HCT116 (cell line): ENCODE measurements at regions not wholly inside any gene's neighbourhood (a gene's known extent, or its start where the extent isn't known, plus 50 kb on each side); places are given as distances from the start of the nearest gene placed in this dataset.

Source experiments
- ATAC-seq: fragments of 200-7000 bp; cut with Tn5 transposase; 2 replicates; pipeline ENCODE4 v1.9.1; 2020; ENCODE audit warnings: mild to moderate bottlenecking, moderate library complexity
- BruUV-seq: library from RNA; stranded (reverse); fragments of 400-500 nt; replicated peaks from 2 replicates; lab custom pipeline; 2021; lab: Mats Ljungman, UMichigan
- CTCF ChIA-PET: fragments of 300-600 bp; sonication (Branson Sonifier 250); formaldehyde crosslinking; loops from one replicate; lab custom pipeline; 2021; ENCODE audit warnings: antibody characterized with exemption; lab: Charles Lee
- POLR2A ChIA-PET: fragments of 300-600, 350-600 bp; sonication (Branson Sonifier 250); formaldehyde crosslinking; loops from one replicate; lab custom pipeline; 2021; ENCODE audit warnings: antibody characterized with exemption; lab: Charles Lee
- RAD21 ChIA-PET, 2 experiments: fragments of 300-600 bp; sonication (Branson Sonifier 250); formaldehyde crosslinking; loops; one replicate each; lab custom pipeline; 2023; ENCODE audit warnings: low total read pairs in 2 of 2; ENCODE audit not compliant: uncharacterized antibody in 2 of 2, unreplicated experiment in 2 of 2, low non-redundant PET in 1 of 2; lab: Charles Lee
- DNase-seq: peaks from one replicate; pipeline ENCODE4 v3.0.0-alpha.2; 2010; ENCODE audit warnings: low read depth, low spot score
- H2AFZ ChIP-seq: fragments of 200-600 bp; shearing (Covaris generic), sonication (generic); 2 replicates; pipeline ENCODE4 v1.6.1; 2017; ENCODE audit warnings: low read depth, mixed run types, mixed read lengths, antibody characterized with exemption, low read length; ENCODE audit not compliant: poor library complexity, severe bottlenecking
- H3K27ac ChIP-seq: 2 replicates; pipeline ENCODE4 v1.5.1; 2012; ENCODE audit warnings: low read depth, low read length
- H3K27me3 ChIP-seq: fragments of 200-600 bp; sonication (generic); 2 replicates; pipeline ENCODE4 v1.6.1; 2016; ENCODE audit warnings: mixed run types, low read length, mixed read lengths; ENCODE audit not compliant: insufficient read depth
- H3K36me3 ChIP-seq, 2 experiments: fragments of 200-500 bp in 1 of 2; fragments of 200-600 bp in 1 of 2; sonication (Bioruptor generic) in 1 of 2; sonication (generic) in 1 of 2; 2 replicates each; pipeline versions ENCODE4 v1.5.1 to v1.6.1; 2014 to 2016; ENCODE audit warnings: low read length in 2 of 2, inconsistent platforms in 1 of 2, mixed read lengths in 1 of 2, mixed run types in 1 of 2; ENCODE audit not compliant: insufficient read depth in 2 of 2, control insufficient read depth in 1 of 2
- H3K4me1 ChIP-seq, 2 experiments: fragments of 200-600 bp in 1 of 2; sonication (generic) in 1 of 2; 2 replicates each; pipeline versions ENCODE4 v1.5.1 to v1.6.1; 2012 to 2017; ENCODE audit warnings: low read length in 2 of 2, inconsistent platforms in 1 of 2, mild to moderate bottlenecking in 1 of 2, mixed read lengths in 1 of 2, mixed run types in 1 of 2, moderate library complexity in 1 of 2; ENCODE audit not compliant: insufficient read depth in 2 of 2, control insufficient read depth in 1 of 2
- H3K4me2 ChIP-seq: fragments of 200-600 bp; sonication (generic); 2 replicates; pipeline ENCODE4 v1.6.1; 2017; ENCODE audit warnings: mixed run types, low read length, mixed read lengths
- H3K4me3 ChIP-seq, 2 experiments: fragments of 200-600 bp in 1 of 2; sonication (generic) in 1 of 2; replicated peaks in 1 of 2; 2 replicates each; pipeline ENCODE4 v1.5.1; 2011 to 2016; ENCODE audit warnings: low read length in 2 of 2, control low read depth in 1 of 2, low read depth in 1 of 2, mild to moderate bottlenecking in 1 of 2, mixed read lengths in 1 of 2, mixed run types in 1 of 2
- H3K79me2 ChIP-seq: fragments of 200-600 bp; sonication (generic); 2 replicates; pipeline ENCODE4 v1.6.1; 2017; ENCODE audit warnings: mild to moderate bottlenecking, mixed run types, low read length, moderate library complexity, mixed read lengths; ENCODE audit not compliant: insufficient read depth
- H3K9ac ChIP-seq: fragments of 200-600 bp; sonication (generic); 2 replicates; pipeline ENCODE4 v1.6.1; 2016; ENCODE audit warnings: low read length, mixed read lengths
- H3K9me2 ChIP-seq: fragments of 200-600 bp; sonication (generic), shearing (Covaris generic); 2 replicates; pipeline ENCODE4 v1.6.1; 2017; ENCODE audit warnings: mixed run types, mild to moderate bottlenecking, moderate library complexity; ENCODE audit not compliant: insufficient read depth
- H3K9me3 ChIP-seq, 2 experiments: fragments of 200-500 bp in 1 of 2; fragments of 200-600 bp in 1 of 2; sonication (Bioruptor generic) in 1 of 2; sonication (generic) in 1 of 2; 2 replicates each; pipeline ENCODE4 v1.6.1; 2014 to 2017; ENCODE audit warnings: low read length in 2 of 2, mixed read lengths in 2 of 2, inconsistent platforms in 1 of 2, low read depth in 1 of 2, mild to moderate bottlenecking in 1 of 2, mixed run types in 1 of 2, moderate library complexity in 1 of 2; ENCODE audit not compliant: control insufficient read depth in 1 of 2, insufficient read depth in 1 of 2
- H4K20me1 ChIP-seq: fragments of 200-600 bp; sonication (generic), shearing (Covaris generic); 2 replicates; pipeline ENCODE4 v1.6.1; 2017; ENCODE audit warnings: mixed run types, mild to moderate bottlenecking, moderate library complexity; ENCODE audit not compliant: insufficient read depth
- EZH2 ChIP-seq: fragments of 200-600 bp; sonication (generic); IDR thresholded peaks from 2 replicates; pipeline ENCODE4 v1.6.1; 2017; ENCODE audit warnings: antibody characterized with exemption, mixed run types
- FOSL1 ChIP-seq: IDR thresholded peaks from 2 replicates; pipeline ENCODE4 v1.6.1; 2012; ENCODE audit warnings: low read depth
- JUND ChIP-seq: IDR thresholded peaks from 2 replicates; pipeline ENCODE4 v1.6.1; 2012
- MAX ChIP-seq: IDR thresholded peaks from 2 replicates; pipeline ENCODE4 v1.6.1; 2012
- POLR2A ChIP-seq: IDR thresholded peaks from 2 replicates; pipeline ENCODE4 v1.7.0; 2011; ENCODE audit warnings: borderline replicate concordance; ENCODE audit not compliant: insufficient read depth, insufficient read length; ENCODE audit errors: extremely low read depth
- SIN3A ChIP-seq: IDR thresholded peaks from 2 replicates; pipeline ENCODE4 v1.6.1; 2012; ENCODE audit warnings: low read depth
- SP1 ChIP-seq: IDR thresholded peaks from 2 replicates; pipeline ENCODE4 v1.6.1; 2012; ENCODE audit warnings: low read depth
- SRF ChIP-seq: IDR thresholded peaks from 2 replicates; pipeline ENCODE4 v1.6.1; 2012; ENCODE audit warnings: low read depth
- TCF7L2 ChIP-seq: IDR thresholded peaks from 2 replicates; pipeline ENCODE4 v1.7.0; 2011; ENCODE audit warnings: borderline replicate concordance, inconsistent platforms; ENCODE audit not compliant: insufficient read depth, insufficient read length; ENCODE audit errors: extremely low read depth
- YY1 ChIP-seq: IDR thresholded peaks from 2 replicates; pipeline ENCODE4 v1.6.1; 2011; ENCODE audit warnings: low read length, low read depth, moderate library complexity, mild to moderate bottlenecking; ENCODE audit not compliant: insufficient replicate concordance; ENCODE audit errors: extremely low read depth
- ZFX ChIP-seq: fragments of 450-650 bp; IDR thresholded peaks from 2 replicates; pipeline ENCODE4 v1.6.1; 2017
- ZNF274 ChIP-seq: fragments of 200-500 bp; sonication (Bioruptor generic); IDR thresholded peaks from 2 replicates; pipeline ENCODE4 v1.6.1; 2014; ENCODE audit warnings: mild to moderate bottlenecking, low read depth, low read length, inconsistent platforms
- intact Hi-C: fragments of 100-400 bp; cut with micrococcal nuclease; formaldehyde crosslinking; loops from 2 replicates; pipeline ENCODE4 v1.10.0; 2022
- TF ChIP-seq, protein P1 (sequence below): IDR thresholded peaks from 2 replicates; pipeline ENCODE4 v1.6.1; 2011; ENCODE audit warnings: mild to moderate bottlenecking, low read length, moderate library complexity; ENCODE audit not compliant: insufficient replicate concordance; ENCODE audit errors: extremely low read depth
- TF ChIP-seq, protein P2 (sequence below), 3 experiments: fragments of 200-600 bp in 1 of 3; sonication (generic) in 1 of 3; IDR thresholded peaks in 2 of 3; conservative IDR thresholded peaks in 1 of 3; 2 replicates each; pipeline ENCODE4 v1.5.1; 2012 to 2017; ENCODE audit warnings: low read depth in 2 of 3, low read length in 2 of 3, antibody characterized with exemption in 1 of 3, borderline replicate concordance in 1 of 3, control low read depth in 1 of 3, mild to moderate bottlenecking in 1 of 3, mixed read lengths in 1 of 3, mixed run types in 1 of 3, moderate library complexity in 1 of 3; ENCODE audit not compliant: insufficient read depth in 1 of 3

DNA sequence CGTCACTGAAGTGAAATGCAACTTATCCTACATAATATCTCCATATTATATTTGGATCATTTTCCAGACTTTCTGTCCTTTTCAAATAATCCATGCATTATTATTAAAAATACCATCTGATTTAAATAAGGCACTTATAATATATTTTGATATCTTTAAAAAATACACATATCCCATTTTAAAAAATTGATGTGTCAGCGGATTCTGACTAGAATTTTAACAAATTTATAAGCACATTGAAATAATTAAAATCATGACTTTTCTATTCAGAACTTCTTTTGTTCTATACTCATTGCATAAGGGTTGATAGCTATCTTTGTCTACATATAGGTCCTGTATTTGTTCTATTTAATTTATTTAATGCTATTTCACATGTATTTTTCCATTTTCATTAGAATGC lies 199.0 kb upstream of the DSEL start (continued):
- TF ChIP-seq, protein P1, sequence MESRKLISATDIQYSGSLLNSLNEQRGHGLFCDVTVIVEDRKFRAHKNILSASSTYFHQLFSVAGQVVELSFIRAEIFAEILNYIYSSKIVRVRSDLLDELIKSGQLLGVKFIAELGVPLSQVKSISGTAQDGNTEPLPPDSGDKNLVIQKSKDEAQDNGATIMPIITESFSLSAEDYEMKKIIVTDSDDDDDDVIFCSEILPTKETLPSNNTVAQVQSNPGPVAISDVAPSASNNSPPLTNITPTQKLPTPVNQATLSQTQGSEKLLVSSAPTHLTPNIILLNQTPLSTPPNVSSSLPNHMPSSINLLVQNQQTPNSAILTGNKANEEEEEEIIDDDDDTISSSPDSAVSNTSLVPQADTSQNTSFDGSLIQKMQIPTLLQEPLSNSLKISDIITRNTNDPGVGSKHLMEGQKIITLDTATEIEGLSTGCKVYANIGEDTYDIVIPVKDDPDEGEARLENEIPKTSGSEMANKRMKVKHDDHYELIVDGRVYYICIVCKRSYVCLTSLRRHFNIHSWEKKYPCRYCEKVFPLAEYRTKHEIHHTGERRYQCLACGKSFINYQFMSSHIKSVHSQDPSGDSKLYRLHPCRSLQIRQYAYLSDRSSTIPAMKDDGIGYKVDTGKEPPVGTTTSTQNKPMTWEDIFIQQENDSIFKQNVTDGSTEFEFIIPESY = no peak
- no peak for TF ChIP-seq YY1
- no peak for TF ChIP-seq ZFX
- TF ChIP-seq SRF = no peak
- TF ChIP-seq SIN3A = no peak
- no peak for TF ChIP-seq JUND

DNA sequence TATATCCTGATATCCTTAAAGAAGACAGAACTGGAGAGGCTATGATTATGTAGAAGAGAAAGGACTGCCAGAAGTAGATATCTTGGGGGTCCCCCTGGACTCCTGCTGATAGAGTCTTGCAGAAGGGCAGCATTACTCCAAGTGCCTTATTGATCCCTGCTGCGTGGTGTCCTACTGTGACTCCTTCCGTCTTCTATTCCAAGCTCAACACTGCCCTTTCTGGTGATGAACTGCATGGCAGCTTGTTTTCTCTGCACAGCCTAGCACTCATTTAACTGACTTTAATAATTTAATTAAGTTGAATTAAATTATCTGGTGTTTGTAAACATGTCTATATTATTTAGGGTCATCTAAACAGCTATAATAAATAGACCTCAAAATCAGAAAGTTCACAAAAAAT lies 194.1 kb upstream of the DSEL start:
- RAD21 ChIA-PET = no interaction called here
- no peak for DNase-seq
- CTCF ChIA-PET = no interaction called here
- no peaks in the 10 kb centered on the region for H3K27me3 ChIP-seq
- H3K9ac ChIP-seq = no peak overlapping the region
- no peaks in the 10 kb centered on the region; the same call in 1 of the 2 replicates for H4K20me1 ChIP-seq
- H2AFZ ChIP-seq = no peak overlapping the region
- TF ChIP-seq SP1 (no peak), JUND (no peak)
- TF ChIP-seq, all 23 proteins: peak for 0
- no peak overlapping the region for H3K4me3 ChIP-seq
- no peak for ATAC-seq
- H3K36me3 ChIP-seq = no peaks in the 10 kb centered on the region
- no peak overlapping the region for H3K27ac ChIP-seq
- intact Hi-C loops = no loop called here
- H3K4me1 ChIP-seq = no peaks in the 10 kb centered on the region
- no peaks in the 10 kb centered on the region for H3K79me2 ChIP-seq
- no peak overlapping the region for H3K4me2 ChIP-seq
- H3K9me3 ChIP-seq = peaks cover 15 to 23% of the 10 kb centered on the region in 2 experiments; a peak in 2 of 4 replicates
- POLR2A ChIA-PET = no interaction called here
- BruUV-seq = no TSS peak
- no peaks in the 10 kb centered on the region for H3K9me2 ChIP-seq

- ATAC-seq = no peak
- no TSS peak for BruUV-seq
- DNase-seq = no peak
- no peak for TF ChIP-seq FOSL1
- no peak for TF ChIP-seq ZNF274
- TF ChIP-seq POLR2A = no peak
- TF ChIP-seq JUND = no peak
- TF ChIP-seq, protein P1 = no peak
- TF ChIP-seq, protein P2, sequence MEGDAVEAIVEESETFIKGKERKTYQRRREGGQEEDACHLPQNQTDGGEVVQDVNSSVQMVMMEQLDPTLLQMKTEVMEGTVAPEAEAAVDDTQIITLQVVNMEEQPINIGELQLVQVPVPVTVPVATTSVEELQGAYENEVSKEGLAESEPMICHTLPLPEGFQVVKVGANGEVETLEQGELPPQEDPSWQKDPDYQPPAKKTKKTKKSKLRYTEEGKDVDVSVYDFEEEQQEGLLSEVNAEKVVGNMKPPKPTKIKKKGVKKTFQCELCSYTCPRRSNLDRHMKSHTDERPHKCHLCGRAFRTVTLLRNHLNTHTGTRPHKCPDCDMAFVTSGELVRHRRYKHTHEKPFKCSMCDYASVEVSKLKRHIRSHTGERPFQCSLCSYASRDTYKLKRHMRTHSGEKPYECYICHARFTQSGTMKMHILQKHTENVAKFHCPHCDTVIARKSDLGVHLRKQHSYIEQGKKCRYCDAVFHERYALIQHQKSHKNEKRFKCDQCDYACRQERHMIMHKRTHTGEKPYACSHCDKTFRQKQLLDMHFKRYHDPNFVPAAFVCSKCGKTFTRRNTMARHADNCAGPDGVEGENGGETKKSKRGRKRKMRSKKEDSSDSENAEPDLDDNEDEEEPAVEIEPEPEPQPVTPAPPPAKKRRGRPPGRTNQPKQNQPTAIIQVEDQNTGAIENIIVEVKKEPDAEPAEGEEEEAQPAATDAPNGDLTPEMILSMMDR (IDR thresholded peaks at IDR 0.05 in 2 of 3, conservative IDR thresholded peaks at IDR 0.05 in 1 of 3; ENCODE audit: borderline replicate concordance in 1 of 3, insufficient read depth in 1 of 3, low read depth in 2 of 3, low read length in 2 of 3) = no peak
- no peak for TF ChIP-seq EZH2
- TF ChIP-seq MAX = no peak
- TF ChIP-seq TCF7L2 = no peak
Measured at GRCh38 chr18:67705748-67706147, 189.2 kb upstream of the DSEL start.

More at GRCh38 chr18:67705748-67706147, 189.2 kb upstream of the DSEL start:
- H3K27ac ChIP-seq = no peak overlapping the region
- H3K36me3 ChIP-seq = no peaks in the 10 kb centered on the region
- H3K9me3 ChIP-seq = peaks cover 10 to 21% of the 10 kb centered on the region in 2 experiments; a peak in 2 of 4 replicates
- no peaks in the 10 kb centered on the region for H3K4me1 ChIP-seq
- H3K4me3 ChIP-seq = no peak overlapping the region
- H3K79me2 ChIP-seq = no peaks in the 10 kb centered on the region
- H3K9ac ChIP-seq = no peak overlapping the region
- intact Hi-C loops = no loop called here
- no peak overlapping the region for H3K4me2 ChIP-seq
- RAD21 ChIA-PET = no interaction called here
- CTCF ChIA-PET = no interaction called here
- H2AFZ ChIP-seq = no peak overlapping the region
- POLR2A ChIA-PET = no interaction called here
- H3K9me2 ChIP-seq = no peaks in the 10 kb centered on the region
- no peaks in the 10 kb centered on the region for H3K27me3 ChIP-seq
- H4K20me1 ChIP-seq = no peaks in the 10 kb centered on the region
